GM12865 (cell line): ENCODE measurements at regions not wholly inside any gene's neighbourhood (a gene's known extent, or its start where the extent isn't known, plus 50 kb on each side); places are given as distances from the start of the nearest gene placed in this dataset.
"Not testable (repeated sequence)": the region's sequence is repeated elsewhere in the genome, so short reads cannot be mapped to it uniquely, and the experiment has no call there.

Source experiments
- DNase-seq: peaks from one replicate; pipeline ENCODE4 v3.0.0; 2010; ENCODE audit warnings: low read depth
- H3K4me3 ChIP-seq: 2 replicates; pipeline ENCODE4 v1.5.1; 2011; ENCODE audit warnings: mild to moderate bottlenecking, low read depth, low read length, control low read depth
- TF ChIP-seq, protein P1 (sequence below): IDR thresholded peaks from 2 replicates; pipeline ENCODE4 v1.5.1; 2011; ENCODE audit warnings: low read length, control low read depth, low read depth, inconsistent platforms; ENCODE audit not compliant: insufficient read depth; ENCODE audit errors: missing control alignments

DNA sequence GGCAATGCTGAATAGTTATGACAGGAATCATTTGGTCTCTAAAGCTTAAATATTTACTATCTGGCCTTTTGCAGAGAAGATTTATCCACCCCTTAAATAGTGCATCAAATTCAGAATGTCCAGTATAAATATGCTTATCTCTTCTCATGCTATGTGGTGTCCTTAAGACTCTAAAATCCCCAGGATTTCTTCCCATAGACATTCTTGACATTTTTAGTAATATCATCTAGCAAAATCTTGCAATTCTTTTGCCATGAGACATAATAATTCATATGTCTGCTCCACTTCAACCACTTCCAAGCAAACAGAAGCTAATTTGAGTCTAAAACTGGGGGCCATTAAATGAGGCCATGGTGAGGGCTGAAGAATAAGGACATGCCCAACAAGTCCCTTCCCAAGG, 1923.4 kb upstream of the CDH9 start:
- DNase-seq: no peak
- TF ChIP-seq, protein P1, sequence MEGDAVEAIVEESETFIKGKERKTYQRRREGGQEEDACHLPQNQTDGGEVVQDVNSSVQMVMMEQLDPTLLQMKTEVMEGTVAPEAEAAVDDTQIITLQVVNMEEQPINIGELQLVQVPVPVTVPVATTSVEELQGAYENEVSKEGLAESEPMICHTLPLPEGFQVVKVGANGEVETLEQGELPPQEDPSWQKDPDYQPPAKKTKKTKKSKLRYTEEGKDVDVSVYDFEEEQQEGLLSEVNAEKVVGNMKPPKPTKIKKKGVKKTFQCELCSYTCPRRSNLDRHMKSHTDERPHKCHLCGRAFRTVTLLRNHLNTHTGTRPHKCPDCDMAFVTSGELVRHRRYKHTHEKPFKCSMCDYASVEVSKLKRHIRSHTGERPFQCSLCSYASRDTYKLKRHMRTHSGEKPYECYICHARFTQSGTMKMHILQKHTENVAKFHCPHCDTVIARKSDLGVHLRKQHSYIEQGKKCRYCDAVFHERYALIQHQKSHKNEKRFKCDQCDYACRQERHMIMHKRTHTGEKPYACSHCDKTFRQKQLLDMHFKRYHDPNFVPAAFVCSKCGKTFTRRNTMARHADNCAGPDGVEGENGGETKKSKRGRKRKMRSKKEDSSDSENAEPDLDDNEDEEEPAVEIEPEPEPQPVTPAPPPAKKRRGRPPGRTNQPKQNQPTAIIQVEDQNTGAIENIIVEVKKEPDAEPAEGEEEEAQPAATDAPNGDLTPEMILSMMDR: no peak
- no peak overlapping the region for H3K4me3 ChIP-seq

DNA sequence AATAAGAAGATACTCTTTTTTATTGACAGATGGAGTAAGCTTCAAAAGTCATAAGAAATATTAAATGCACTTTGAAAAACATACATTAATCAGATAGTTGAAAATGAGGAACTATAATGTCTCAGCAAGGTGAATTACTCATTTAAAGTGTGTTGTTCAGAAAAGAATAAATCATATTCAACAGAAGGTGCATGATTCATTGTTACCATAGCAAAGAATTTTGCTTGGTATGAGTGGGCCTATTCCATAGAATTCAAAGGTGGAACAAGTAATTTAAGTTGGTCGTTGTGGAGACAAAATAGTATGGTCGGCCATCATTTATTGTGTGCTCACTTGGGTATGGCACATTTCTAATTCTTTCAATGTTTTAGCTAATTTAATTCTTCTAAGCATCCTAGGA, 1920.2 kb upstream of the CDH9 start:
- H3K4me3 ChIP-seq: no peak overlapping the region
- no peak for DNase-seq
- TF ChIP-seq, protein P1: no peak

DNA sequence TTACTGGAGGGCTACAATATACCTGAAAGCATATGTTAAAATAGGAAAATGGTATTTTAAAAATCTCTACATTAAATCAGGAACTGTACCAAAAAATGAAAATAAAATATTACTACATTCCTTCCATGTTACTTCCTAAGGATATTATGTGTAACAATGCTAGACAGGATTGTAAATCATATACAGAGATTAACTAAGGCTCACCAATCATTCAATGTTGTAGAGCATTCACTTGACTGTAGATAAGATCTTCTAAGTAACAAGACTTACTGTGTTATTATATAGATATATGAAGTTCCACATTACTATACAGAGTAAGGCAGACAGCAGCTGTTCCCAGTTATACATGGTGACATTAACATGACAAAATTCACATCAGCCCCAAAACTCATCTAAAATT, 1919.1 kb upstream of the CDH9 start:
- no peak overlapping the region for H3K4me3 ChIP-seq
- TF ChIP-seq, protein P1: no peak
- no peak for DNase-seq

DNA sequence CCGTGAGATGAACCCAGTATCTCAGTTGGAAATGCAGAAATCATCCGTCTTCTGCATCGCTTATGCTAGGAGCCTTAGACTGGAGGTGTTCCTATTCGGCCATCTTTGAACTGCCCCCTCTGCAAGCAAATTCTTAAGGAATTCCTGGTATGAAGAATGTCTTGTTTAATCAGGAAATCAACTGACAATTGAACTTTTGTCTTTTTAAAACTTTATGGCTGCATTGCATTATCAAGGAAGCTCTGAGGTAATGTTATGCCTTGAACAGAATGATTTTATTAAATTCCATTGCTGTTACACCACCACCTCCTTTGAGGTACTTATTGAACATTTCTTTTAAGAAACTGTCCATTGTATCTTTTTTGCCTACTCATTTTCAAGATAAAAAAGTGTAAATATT, 1915.7 kb upstream of the CDH9 start:
- TF ChIP-seq, protein P1: no peak
- DNase-seq: no peak
- no peak overlapping the region for H3K4me3 ChIP-seq

DNA sequence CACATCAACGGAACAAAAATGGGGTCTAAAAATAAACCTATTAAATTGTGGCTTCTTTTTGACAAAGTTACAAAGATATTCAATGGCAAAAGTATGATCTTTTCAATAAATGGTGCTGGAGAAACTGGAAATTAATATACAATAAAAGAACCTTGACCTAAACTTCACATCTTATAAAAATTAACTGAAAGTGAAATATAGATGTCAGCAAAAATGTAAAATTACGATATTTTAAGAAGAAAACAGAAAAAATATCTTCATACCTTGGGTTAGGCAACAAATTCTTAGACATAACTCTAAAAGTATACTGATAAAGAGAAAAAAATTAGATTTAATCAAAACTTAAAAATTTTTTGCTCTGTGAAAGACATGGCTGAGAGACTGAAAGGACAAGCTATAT, 1909.5 kb upstream of the CDH9 start:
- TF ChIP-seq, protein P1: no peak
- no peak overlapping the region for H3K4me3 ChIP-seq
- DNase-seq: no peak

DNA sequence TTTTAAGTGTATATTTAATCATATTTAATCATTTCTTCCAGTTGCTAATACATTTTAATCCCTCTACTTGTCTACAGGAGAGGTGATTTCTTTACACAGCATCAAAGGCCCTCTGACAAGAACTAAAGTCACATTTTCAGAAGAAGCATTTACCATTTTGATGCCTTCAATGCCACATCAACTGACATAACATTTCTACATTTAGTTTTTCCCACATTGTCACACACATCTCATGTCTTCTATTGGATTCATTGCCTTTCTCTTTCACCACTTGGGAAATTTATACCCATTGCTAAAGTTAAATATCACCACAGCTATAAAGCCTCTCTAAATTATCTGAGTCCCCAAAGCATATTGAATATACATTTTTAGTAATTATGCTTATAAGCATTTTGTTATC, 1907.5 kb upstream of the CDH9 start:
- TF ChIP-seq, protein P1: no peak
- no peak overlapping the region for H3K4me3 ChIP-seq
- DNase-seq: no peak

DNA sequence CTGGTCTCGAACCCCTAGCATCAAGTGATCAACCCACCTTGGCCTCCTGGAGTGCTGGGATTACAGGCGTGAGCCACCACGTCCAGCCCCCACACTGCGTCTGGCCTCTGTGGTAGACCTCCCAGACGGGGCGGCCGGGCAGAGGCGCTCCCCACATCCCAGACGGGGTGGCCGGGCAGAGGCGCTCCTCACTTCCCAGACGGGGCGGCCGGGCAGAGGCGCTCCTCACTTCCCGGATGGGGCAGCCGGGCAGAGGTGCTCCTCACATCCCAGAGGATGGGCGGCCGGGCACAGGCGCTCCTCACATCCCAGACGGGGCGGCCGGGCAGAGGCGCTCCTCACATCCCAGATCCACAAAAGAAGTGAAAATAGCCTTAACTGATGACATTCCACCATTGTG, 1891.0 kb upstream of the CDH9 start:
- DNase-seq, H3K4me3 ChIP-seq: not testable (repeated sequence)

DNA sequence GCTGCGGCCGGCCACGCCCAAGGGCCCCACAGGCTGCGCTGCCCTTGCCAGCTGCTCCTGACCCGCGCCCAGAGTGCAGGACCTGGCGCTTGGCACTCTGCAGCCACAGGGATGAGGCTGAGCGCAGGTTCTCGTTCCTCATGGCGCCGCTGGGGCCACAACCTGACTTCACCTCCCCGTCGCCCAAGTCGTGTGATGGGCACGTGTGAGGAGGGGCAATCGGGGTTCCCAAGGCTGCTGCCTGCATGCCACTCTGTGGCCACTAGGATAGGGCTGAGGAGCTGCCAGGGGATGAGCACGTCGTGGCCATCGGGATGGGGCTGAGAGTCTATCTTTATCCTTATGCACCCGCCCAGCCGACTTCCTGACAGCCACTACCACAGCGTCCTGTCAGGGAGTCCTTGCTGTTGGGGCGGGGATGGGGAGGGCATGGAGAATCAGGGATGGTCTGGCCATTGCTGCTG, 1890.0 kb upstream of the CDH9 start:
- DNase-seq, H3K4me3 ChIP-seq: not testable (repeated sequence)
